Stimulated activated CD4-positive, alpha-beta T cell treated with anti-CD3 and anti-CD28 coated beads, Interleukin-4, amount 100 ng/mL, for 48 hours (primary cell): ENCODE measurements at regions not wholly inside any gene's neighbourhood (a gene's known extent, or its start where the extent isn't known, plus 50 kb on each side); places are given as distances from the start of the nearest gene placed in this dataset.
"Not testable (repeated sequence)": the region's sequence is repeated elsewhere in the genome, so short reads cannot be mapped to it uniquely, and the experiment has no call there.

ENCODE experiments used
- DNase-seq, 2 donors: peaks; one replicate each; pipeline ENCODE4 v3.0.0-alpha.2; 2020; ENCODE audit warnings: low read depth in 2 of 2

DNA sequence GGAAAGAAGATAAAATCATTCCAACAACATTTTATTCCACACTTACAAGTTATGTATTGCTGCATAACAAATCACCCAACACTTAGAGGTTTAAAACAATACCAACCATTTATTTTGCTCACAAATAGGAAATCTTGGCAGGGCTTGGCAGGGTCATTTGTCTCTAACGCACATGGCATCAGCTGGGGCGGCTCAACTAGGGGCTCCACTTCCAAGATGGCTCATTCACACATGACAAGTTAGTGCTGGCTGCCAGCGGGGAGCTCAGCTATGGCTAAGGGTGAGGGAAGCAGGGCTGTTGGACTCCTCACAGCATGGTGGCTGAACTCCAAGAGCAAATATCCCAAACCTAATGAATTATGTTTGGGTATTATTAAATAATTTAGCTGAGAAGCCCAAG is 377.0 kb downstream of the ZNF674 start:
- no peak for DNase-seq

DNA sequence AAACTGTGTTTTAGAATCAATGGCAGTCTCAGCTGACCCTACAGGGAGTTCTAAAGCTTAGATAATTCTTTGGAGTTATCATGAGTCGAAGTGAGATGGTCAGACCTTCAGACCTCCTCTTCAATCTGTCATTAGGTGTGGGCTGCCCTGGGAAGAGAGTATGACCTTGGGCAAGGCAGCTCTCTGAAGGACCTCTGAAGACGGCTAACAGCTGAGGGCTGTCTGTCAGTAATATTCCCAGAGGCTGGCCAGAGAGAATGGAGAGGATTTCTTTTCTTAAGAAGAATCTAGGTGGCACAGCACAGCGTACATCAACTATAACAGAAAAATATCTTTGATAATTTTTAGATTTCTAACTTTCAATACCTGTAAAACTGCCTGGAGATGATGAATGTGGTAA is 379.4 kb downstream of the ZNF674 start:
- DNase-seq, result no peak

DNA sequence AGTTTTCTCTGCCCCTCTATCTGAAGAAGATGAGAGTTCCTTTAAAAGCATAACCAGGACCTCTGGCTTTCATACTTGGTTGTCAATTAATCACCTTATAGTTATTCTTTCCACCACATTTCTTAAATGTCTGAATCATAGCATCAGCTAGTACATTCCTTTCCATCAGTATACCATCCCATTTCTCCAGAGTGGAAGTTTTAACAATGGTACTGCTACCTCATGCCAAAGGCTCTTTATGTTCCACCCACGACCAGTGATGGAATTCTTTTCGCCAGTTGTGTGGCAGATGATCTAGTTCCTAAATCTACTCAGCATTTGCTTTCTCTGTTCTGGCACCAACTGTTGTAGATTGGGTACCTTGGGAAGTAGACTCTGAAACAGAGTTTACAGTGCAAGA is 379.8 kb downstream of the ZNF674 start:
- DNase-seq, result no peak

DNA sequence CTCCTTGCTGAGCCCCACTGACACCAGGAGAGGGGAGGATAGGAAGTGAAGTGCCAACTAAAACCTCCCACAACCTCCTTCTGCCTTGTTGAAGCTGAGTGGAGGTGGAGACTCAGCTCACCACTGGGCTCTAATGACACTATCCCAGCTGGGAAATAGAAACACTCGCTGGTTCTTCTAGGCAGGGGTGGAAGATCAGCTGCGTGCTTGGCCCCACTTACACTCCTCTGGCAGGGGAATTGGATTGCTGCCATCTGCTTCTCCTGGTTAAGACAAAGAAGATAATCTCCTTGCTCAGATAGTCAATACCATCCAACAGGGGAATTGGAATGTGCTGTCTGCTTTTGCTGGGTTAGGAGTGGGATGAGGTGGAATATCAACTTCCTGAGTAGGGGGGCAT is 392.5 kb downstream of the ZNF674 start:
- DNase-seq, result no peak

DNA sequence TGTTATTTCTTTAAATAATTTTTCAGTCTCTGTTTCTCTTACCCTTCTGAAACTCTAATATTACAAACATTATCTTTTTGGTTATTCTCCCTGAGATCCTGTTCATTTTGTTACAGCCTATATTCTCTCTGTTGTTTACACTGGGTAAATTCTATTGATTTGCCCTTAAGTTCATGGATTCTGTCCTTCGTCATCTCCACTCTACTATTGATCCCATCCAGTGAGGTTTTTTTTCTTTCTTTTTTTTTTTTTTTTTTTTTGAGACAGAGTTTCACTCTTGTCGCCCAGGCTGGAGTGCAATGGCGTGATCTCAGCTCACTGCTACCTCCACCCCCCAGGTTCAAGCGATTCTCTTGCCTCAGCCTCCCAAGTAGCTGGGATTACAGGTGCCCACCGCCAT is 393.9 kb downstream of the ZNF674 start:
- DNase-seq, result not testable (repeated sequence)

DNA sequence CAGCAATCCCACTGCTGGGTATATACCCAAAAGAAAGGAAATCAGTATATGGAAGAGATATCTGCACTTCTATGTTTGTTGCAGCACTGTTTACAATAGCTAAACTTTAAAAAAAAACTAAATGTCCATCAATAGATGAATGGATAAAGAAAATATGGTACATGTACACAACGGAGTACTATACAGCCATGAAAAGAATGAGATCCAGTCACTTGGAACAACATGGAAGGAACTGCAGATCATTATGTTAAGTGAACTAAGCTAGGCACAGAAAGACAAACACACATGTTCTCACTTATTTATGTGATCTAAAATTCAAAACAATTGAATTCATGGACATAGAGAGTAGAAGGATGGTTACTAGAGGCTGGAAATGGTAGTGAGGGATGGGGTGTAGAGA is 400.7 kb downstream of the ZNF674 start:
- DNase-seq, result no peak

DNA sequence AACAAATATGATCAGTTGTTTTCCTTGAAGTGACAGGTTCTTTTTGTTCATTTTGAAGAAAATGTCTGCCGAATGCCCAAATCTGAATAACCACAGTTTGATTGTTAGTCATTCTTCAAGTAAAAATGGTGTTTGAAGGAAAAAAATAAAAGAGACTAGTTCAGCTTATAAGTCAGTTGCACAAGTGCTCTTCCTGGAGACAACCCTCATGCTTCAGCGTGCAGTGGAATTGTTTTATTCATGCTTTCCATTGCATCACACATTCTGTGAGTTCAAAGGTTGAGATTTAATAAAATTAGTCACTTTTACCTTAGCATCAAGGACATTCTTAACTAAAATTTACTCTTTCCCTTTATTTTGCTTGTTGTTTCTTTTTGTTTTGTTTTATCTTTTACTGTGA is 404.9 kb downstream of the ZNF674 start:
- DNase-seq, result no peak

DNA sequence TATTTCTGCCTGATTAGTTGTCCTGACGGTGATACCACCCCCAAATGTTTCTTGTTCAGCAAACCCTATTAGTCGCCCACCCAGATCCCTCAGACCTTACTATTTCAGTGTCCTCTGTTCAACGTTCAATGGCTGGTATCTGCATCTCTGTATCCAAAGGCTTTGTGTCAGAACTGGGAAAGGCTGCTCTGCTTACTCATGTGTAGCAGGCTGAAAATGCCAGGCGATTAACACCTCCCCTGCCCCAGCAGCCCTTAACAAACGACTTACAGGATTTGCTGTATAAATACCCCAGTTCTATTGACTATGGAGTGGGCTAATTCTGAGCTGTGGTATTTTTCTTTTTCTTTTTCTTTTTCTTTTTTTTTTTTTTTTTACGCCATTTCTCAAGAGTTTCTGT is 415.0 kb downstream of the ZNF674 start:
- no peak for DNase-seq

DNA sequence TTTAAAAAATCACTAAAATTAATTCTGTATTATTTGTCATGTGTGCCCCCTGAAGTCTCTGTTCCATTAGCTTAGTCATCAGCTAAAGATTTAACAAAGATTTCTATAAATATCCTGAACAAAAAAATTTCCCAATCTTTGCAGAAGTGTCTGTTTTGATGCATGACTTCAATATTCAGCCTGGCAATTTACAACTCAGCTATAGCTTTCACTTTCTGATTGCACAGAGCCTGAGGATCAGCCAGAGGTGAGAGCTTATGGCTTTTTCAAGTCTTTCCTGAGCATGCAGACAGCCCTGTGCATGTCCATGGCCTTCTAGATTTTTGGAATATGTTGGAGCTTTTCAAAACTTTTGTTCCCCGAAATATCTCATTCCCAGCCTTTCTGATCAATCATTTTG is 420.1 kb downstream of the ZNF674 start:
- DNase-seq, result no peak

DNA sequence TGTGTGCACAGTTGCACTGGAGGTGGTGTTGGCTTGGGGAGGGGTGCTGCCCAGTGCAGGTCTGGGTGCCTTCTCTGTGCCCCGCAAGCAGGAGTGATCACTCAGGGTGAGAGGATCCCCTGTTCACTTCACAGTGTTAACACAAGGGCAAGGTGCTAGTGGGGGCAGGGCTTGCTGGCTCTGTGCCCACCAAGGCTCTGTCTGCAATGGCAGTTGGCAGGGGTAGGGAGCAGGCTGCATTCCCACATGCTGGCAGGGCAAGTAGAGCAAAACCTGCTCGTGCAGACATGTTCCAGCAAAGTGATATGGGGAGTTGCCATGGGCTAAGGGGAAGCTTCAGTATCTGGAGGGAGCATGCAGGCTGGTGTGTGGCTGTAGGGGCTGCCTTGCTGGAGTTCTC is 428.0 kb downstream of the ZNF674 start:
- DNase-seq, result no peak

DNA sequence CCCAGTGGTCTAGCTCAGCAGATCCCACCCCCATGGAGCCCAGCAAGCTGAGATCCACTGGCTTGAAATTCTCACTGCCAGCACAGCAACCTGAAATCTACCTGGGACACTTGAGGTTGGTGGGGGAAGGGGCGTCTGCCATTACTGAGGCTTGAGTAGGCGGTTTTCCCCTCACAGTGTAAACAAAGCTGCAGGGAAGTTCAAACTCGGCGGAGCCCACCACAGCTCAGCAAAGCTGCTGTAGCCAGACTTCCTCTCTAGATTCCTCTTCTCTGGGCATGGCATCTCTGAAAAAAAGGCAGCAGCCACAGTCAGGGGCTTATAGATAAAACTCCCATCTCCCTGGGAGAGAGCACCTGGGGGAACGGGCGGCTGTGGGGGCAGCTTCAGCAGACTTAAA is 457.9 kb downstream of the ZNF674 start:
- DNase-seq, result not testable (repeated sequence)

DNA sequence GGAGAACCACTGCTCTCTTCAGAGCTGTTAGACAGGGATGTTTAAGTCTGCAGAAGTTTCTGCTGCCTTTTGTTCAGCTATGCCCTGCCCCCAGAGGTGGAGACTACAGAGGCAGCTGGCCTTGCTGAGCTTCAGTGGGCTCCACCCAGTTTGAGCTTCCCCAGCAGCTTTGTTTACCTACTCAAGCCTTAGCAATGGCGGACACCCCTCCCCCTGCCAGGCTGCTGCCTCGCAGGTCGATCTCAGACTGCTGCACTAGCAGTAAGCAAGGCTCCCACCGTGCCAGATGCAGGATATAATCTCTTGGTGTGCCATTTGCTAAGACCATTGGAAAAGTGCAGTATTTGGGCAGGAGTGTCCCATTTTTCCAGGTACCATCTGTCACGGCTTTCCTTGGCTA is 465.1 kb downstream of the ZNF674 start:
- DNase-seq, result not testable (repeated sequence)

DNA sequence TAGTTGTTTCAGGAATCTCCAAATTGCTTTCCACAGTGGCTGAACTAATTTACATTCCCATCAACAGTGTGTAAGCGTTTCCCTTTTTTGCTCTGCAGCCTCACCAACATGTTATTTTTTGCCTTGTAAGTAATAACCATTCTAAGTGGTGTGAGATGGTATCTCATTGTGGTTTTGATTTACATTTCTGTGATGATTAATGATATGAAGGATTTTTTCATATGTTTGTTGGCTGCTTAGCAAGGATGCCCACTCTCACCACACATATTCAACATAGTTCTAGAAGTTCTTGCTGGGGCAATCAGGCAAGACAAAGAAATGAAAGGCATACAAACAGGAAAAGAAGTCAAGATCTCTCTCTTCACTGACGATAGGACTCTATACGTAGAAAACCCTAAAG is 472.4 kb downstream of the ZNF674 start:
- DNase-seq, result no peak

DNA sequence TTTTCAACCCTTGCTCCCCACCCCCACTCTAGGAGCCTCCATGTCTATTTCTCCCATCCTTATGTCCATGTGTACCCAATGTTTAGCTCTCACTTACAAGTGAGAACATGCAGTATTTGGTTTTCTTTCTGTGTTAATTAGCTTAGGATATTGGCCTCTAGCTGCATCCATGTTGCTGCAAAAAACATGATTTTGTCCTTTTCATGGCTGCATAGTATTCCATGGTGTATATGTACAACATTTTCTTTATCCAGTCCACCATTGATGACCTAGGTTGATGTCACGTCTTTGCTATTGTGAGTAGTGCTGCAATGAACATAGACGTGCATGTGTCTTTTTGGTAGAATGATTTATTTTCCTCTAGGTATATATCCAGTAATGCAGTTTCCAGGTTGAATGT is 472.8 kb downstream of the ZNF674 start:
- no peak for DNase-seq

DNA sequence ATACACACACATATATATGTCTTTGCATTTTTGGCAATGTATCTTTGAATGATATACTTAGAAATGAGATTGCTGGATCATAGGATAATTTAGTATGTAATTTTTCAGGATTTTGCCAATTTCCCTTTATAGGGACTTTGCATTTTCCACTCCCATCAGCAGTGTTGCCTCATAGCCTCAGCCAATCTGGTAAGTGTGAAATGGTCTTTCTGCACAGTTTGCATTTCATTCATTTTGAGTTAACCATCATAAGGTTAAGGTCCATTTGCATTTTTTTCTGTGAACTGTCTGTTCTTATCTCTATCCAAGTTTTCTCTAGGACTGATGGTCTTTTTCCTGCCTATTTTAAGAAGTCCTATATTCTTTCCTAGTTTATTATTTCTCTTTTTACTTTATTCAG is 474.8 kb downstream of the ZNF674 start:
- DNase-seq, result no peak

DNA sequence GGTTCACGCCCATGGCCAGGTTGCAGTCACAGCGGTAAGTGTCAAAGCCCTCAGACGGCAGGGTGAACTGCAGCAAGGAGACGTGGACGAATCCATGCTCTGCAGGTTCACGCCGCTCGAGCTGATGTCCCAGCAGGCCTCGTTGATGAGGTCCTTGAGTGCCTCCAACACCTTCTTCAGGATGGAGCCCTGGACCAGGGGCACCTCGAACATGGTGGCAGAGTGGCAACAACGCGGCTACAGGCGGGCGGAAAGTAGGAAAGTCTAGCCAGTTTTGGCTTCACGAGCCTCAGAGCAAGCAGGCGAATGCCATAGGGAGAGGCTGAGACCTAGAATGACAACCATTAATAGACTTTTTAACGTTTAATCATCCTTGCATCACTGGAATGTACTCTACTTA is 485.9 kb downstream of the ZNF674 start:
- no peak for DNase-seq

DNA sequence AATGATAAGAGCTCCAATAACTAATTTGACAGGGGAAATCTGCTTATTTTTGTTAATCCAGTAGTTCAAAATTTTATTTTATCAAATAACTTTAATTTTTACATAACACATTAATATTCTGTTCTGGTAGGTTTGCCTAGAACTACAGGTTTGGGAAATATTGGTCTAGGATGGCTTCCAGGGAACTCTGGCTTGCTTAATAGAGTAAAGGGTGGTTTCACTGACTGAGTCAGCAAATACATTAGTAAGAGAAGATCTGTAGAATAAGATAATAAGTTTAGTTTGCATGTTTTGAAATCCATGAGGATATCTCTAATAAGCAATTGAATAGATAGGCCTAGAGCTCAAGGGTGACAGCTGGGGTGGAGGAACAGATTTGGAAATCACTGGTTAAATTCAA is 500.7 kb downstream of the ZNF674 start:
- no peak for DNase-seq

DNA sequence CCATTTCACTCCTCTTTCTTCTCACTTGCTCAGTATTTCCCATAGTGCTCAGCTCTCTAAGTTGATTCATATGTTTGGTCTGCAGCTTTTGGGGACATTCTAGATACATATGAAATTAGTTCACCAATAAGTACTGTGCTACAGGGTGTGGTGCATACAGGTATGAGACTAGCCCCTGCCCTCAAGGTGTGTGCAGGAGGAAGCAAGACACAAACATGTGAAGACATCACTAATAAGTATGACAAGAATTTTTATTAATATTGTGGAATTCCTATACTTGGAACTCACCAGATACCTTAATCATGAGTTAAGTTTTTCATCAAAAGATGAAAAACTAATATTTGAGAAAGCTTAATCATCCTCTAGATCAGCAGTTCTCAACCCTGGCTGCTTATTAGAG is 505.2 kb downstream of the ZNF674 start:
- no peak for DNase-seq

DNA sequence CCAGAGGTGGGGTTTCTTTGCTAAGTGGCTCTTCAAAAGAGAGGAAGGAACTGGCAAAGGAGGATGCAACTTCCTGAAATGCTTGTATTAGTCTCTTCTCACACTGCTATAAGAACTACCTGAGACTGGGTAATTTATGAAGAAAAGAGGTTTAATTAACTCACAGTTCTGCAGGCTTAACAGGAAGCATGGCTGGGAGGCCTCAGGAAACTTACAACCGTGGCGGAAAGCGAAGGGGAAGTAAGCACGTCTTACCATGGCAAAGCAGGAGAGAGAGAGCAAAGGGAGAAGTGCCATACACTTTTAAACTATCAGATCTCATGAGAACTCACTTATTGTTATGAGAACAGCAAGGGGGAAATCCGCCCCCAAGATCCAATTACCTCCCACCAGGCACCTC is 505.7 kb downstream of the ZNF674 start:
- DNase-seq, result no peak

DNA sequence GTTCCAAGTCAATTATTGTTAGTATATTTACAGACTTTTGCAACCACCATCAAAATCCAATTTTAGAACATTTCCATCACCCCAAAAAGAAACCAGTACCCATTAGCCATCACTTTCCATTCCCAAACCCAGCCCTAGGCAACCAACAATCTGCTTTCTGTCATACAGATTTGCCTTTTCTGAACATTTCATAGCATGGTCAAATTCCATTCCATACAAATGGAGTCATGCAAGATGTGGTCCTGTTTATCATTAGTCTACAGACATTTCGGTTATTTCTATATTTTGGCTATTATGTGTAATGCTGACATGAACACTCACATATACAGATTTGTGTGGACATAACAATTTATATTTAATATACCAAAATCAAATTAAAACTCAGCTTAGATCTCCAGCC is 508.7 kb downstream of the ZNF674 start:
- no peak for DNase-seq

DNA sequence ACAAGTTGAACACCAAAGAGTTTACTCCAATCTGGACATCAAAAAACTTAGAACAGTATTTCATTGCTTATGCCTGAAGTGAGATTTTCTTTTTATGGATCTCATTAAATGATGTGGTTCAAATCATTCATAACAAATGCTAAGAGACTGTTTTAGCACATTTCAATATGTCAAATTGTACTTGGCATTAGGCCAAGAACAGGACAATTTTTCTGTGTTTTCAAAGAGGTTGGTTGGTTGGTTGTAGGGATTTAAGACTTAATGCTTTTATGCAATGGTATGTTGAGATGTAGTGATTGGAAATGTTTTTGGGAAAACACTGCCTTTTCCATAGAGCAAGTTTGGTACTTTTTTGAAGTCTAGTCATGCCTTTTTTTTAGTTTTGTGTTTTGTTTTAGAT is 510.4 kb downstream of the ZNF674 start:
- no peak for DNase-seq

DNA sequence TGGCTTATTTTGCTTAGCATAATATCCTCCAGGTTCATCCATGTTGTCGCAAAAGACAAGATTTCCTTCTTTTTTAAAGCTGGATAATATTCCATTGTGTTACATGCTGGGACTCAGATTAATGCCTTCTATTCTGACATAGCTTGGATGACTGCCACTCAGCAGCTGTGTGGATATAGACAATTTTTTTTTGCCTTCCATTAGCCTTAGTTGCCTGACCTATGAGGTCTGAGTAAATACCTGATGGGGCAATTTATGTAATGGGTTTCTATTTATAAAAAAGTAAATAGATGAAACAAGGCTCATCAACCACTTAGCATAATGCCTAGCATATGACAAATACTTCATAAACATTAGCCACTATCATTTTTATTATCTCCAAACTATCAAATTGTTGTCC is 515.4 kb downstream of the ZNF674 start:
- no peak for DNase-seq

DNA sequence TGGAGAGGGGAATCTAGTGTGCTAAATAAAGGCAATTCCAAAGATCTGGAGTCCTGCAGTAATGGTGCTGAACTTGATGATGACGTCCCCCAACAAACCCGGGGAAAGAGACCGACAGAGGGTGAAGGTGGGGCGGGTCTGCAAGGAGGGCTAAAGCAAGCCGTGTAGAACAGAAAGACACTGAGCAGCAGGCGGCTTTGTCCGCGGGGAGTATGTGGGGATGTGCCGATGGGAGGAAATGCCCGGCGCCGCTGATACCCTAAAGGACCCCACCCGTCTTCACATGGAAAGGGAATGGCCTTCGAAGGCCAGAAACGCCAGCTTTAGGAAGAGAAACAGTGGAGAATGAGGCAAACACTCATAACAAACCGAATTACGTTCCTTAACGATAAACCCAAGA is 528.9 kb downstream of the ZNF674 start:
- no peak for DNase-seq

DNA sequence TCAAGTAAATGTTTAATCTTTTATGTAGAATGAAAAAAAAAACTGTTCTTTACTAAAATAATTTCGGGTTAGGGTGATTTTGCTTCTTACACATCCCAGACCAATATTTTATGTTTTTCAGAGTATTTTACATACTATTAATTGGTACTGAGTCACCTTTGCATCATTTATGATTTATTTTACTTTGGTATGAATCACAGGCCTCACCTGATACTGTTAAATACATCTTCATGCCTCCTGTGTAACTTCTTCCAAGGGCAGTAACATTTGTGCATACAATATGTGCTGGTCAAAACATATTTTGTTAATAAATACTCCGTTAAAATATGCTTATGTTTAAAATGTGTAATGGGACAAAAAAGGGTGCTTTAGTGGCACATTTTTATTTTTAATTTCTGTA is 529.6 kb downstream of the ZNF674 start:
- DNase-seq, result no peak
